Loucy (cell line): ENCODE measurements at regions not wholly inside any gene's neighbourhood (a gene's known extent, or its start where the extent isn't known, plus 50 kb on each side); places are given as distances from the start of the nearest gene placed in this dataset.

Source experiments
- H2AFZ ChIP-seq: fragments of 200-600 bp; sonication (generic); 2 replicates; pipeline ENCODE4 v1.6.0; 2016; ENCODE audit warnings: antibody characterized with exemption, mild to moderate bottlenecking, low read length, moderate library complexity
- H3F3A ChIP-seq: fragments of 200-600 bp; 2 replicates; pipeline ENCODE4 v1.6.0; 2016; ENCODE audit warnings: antibody characterized with exemption, low read depth, mild to moderate bottlenecking
- H3K27me3 ChIP-seq: fragments of 200-600 bp; sonication (generic); 2 replicates; pipeline ENCODE4 v1.6.1; 2014; ENCODE audit warnings: low read length, mild to moderate bottlenecking; ENCODE audit not compliant: insufficient read depth, poor library complexity, severe bottlenecking
- H3K36me3 ChIP-seq: fragments of 200-600 bp; sonication (generic); 2 replicates; pipeline ENCODE4 v1.6.1; 2016; ENCODE audit warnings: low read length; ENCODE audit not compliant: insufficient read depth
- H3K4me1 ChIP-seq: fragments of 200-600 bp; sonication (generic); 2 replicates; pipeline ENCODE4 v1.5.1; 2014; ENCODE audit warnings: low read length, mild to moderate bottlenecking; ENCODE audit not compliant: insufficient read depth, poor library complexity, severe bottlenecking
- H3K4me2 ChIP-seq: fragments of 200-600 bp; sonication (generic); 2 replicates; pipeline ENCODE4 v1.6.0; 2014; ENCODE audit warnings: antibody characterized with exemption, low read length, low read depth, mild to moderate bottlenecking; ENCODE audit not compliant: poor library complexity, severe bottlenecking
- H3K4me3 ChIP-seq: fragments of 200-600 bp; sonication (generic); 2 replicates; pipeline ENCODE4 v1.5.1; 2014; ENCODE audit warnings: low read length, mild to moderate bottlenecking, mixed read lengths; ENCODE audit not compliant: poor library complexity, severe bottlenecking
- H3K79me2 ChIP-seq: fragments of 200-600 bp; sonication (generic); 2 replicates; pipeline ENCODE4 v1.6.1; 2014; ENCODE audit warnings: low read length; ENCODE audit not compliant: insufficient read depth
- H3K9ac ChIP-seq: fragments of 200-600 bp; sonication (generic); 2 replicates; pipeline ENCODE4 v1.6.0; 2014; ENCODE audit warnings: mild to moderate bottlenecking, low read depth, low read length, moderate library complexity; ENCODE audit not compliant: poor library complexity, severe bottlenecking
- H3K9me2 ChIP-seq: fragments of 200-600 bp; sonication (generic); replicated peaks from 2 replicates; pipeline ENCODE4 v1.6.1; 2016; ENCODE audit warnings: low read depth, low read length, mixed read lengths
- H3K9me3 ChIP-seq: fragments of 200-600 bp; sonication (generic); 2 replicates; pipeline ENCODE4 v1.6.1; 2014; ENCODE audit warnings: mild to moderate bottlenecking, antibody characterized with exemption, low read length, low read depth; ENCODE audit not compliant: insufficient read depth
- H4K20me1 ChIP-seq: fragments of 200-600 bp; sonication (generic); 2 replicates; pipeline ENCODE4 v1.6.0; 2014; ENCODE audit warnings: antibody characterized with exemption, low read length, mild to moderate bottlenecking; ENCODE audit not compliant: insufficient read depth, poor library complexity, severe bottlenecking
- EZH2phosphoT487 ChIP-seq: fragments of 200-600 bp; IDR thresholded peaks from 2 replicates; pipeline ENCODE4 v1.6.1; 2018; ENCODE audit warnings: antibody characterized with exemption, mild to moderate bottlenecking, moderate library complexity, borderline replicate concordance
- TF ChIP-seq, protein P1 (sequence below): fragments of 200-600 bp; sonication (generic); conservative IDR thresholded peaks from 2 replicates; pipeline ENCODE4 v1.5.1; 2014; ENCODE audit warnings: mild to moderate bottlenecking, antibody characterized with exemption, low read length

DNA sequence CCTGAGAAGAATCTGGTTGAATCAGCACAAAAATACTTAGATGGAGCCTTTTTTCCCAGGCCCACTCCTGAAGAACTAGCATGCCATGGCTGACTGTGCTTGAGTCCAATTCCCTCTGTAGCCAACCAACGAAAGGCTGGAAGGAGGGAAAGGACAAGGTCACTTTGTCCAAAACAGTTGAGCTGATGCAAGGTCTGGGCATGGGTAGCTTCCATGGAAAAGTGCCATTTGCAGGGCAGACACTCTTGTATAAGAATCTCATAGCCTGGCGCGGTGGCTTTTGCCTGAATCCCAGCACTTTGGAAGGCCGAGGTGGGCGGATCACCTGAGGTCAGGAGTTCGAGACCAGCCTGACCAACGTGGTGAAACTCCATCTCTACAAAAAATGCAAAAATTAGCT is 125.0 kb upstream of the LGSN start:
- no peaks in the 10 kb centered on the region for H4K20me1 ChIP-seq
- H3K4me2 ChIP-seq: no peak overlapping the region
- no peaks in the 10 kb centered on the region for H3K9me2 ChIP-seq

DNA sequence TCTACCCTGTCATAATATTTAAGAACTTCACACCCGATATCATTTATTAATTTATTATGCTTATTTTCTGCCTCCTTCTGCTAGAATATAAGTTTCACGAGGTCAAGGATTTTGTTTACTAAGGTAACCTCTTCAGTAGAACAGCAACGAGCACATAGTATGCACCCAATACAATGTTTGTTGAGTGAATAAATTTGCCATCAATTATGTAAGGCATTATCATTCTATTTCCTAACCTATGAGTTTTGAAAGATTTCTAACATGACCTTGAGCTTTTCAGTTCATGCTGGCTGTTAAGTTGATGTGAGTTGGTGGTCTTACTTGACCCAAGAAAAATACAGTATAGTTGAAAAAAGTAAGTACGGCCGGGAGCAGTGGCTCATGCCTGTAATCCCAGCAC is 125.9 kb upstream of the LOC128125822 start:
- no peaks in the 10 kb centered on the region for H3K9me2 ChIP-seq
- no peaks in the 10 kb centered on the region for H3K36me3 ChIP-seq
- H3K79me2 ChIP-seq: no peaks in the 10 kb centered on the region
- no peak overlapping the region for H2AFZ ChIP-seq
- TF ChIP-seq, protein P1, sequence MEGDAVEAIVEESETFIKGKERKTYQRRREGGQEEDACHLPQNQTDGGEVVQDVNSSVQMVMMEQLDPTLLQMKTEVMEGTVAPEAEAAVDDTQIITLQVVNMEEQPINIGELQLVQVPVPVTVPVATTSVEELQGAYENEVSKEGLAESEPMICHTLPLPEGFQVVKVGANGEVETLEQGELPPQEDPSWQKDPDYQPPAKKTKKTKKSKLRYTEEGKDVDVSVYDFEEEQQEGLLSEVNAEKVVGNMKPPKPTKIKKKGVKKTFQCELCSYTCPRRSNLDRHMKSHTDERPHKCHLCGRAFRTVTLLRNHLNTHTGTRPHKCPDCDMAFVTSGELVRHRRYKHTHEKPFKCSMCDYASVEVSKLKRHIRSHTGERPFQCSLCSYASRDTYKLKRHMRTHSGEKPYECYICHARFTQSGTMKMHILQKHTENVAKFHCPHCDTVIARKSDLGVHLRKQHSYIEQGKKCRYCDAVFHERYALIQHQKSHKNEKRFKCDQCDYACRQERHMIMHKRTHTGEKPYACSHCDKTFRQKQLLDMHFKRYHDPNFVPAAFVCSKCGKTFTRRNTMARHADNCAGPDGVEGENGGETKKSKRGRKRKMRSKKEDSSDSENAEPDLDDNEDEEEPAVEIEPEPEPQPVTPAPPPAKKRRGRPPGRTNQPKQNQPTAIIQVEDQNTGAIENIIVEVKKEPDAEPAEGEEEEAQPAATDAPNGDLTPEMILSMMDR: no peak
- TF ChIP-seq EZH2phosphoT487: no peak
- H3K27me3 ChIP-seq: no peaks in the 10 kb centered on the region
- H3K4me1 ChIP-seq: no peaks in the 10 kb centered on the region
- H3F3A ChIP-seq: no peaks in the 10 kb centered on the region
- H3K4me3 ChIP-seq: no peak overlapping the region
- no peak overlapping the region for H3K9ac ChIP-seq
- H3K4me2 ChIP-seq: no peak overlapping the region
- no peaks in the 10 kb centered on the region for H3K9me3 ChIP-seq
- no peaks in the 10 kb centered on the region for H4K20me1 ChIP-seq

More for the DNA sequence above, 125.0 kb upstream of the LGSN start:
- Histone ChIP-seq H3K27me3 (no peaks in the 10 kb centered on the region), H3K36me3 (no peaks in the 10 kb centered on the region), H3K9me3 (no peaks in the 10 kb centered on the region), H3K4me1 (no peaks in the 10 kb centered on the region), H3F3A (no peaks in the 10 kb centered on the region), H3K9ac (no peak overlapping the region), H3K79me2 (no peaks in the 10 kb centered on the region), H3K4me3 (no peak overlapping the region), H2AFZ (no peak overlapping the region)
- no peak for TF ChIP-seq EZH2phosphoT487
- TF ChIP-seq, protein P1: no peak

GRCh38 chr6:63447134-63447533 is 125.1 kb upstream of the LOC128125822 start:
- Histone ChIP-seq H3K27me3 (no peaks in the 10 kb centered on the region), H3K79me2 (no peaks in the 10 kb centered on the region), H3K4me3 (no peak overlapping the region), H3K9me2 (no peaks in the 10 kb centered on the region), H3K4me2 (no peak overlapping the region), H2AFZ (no peak overlapping the region), H3K9me3 (no peaks in the 10 kb centered on the region), H3K9ac (no peak overlapping the region), H3K4me1 (no peaks in the 10 kb centered on the region), H3K36me3 (no peaks in the 10 kb centered on the region), H4K20me1 (no peaks in the 10 kb centered on the region), H3F3A (no peaks in the 10 kb centered on the region)
- TF ChIP-seq EZH2phosphoT487: no peak

DNA sequence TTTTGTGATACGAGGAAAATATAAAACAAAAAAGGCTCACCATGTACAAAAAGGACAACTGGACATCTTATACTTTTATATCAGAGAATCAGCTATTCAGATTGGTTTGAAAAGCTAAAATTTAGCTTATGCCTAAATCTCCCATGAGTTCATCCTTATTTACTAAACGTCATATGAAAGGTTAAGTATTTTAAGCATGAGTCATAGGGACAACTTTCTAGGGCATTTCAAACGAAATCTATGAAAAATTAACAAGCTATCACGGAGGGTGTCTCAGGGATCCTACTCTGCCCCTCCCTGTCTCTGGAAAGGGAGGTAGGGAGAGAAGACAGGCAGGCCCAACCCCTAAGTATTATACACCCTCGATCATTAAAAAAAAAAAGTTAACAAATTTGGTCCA is 124.1 kb upstream of the LOC128125822 start:
- no peak overlapping the region for H2AFZ ChIP-seq
- no peaks in the 10 kb centered on the region for H3F3A ChIP-seq
- no peaks in the 10 kb centered on the region for H3K4me1 ChIP-seq
- no peaks in the 10 kb centered on the region for H3K27me3 ChIP-seq
- no peak overlapping the region for H3K4me2 ChIP-seq
- TF ChIP-seq, protein P1: no peak
- TF ChIP-seq EZH2phosphoT487: no peak
- H3K36me3 ChIP-seq: no peaks in the 10 kb centered on the region
- no peaks in the 10 kb centered on the region for H3K9me2 ChIP-seq
- H4K20me1 ChIP-seq: no peaks in the 10 kb centered on the region
- no peak overlapping the region for H3K9ac ChIP-seq
- H3K9me3 ChIP-seq: no peaks in the 10 kb centered on the region
- H3K79me2 ChIP-seq: no peaks in the 10 kb centered on the region
- no peak overlapping the region for H3K4me3 ChIP-seq
